ENCODE measurements at regions not wholly inside any gene's neighbourhood (a gene's known extent, or its start where the extent isn't known, plus 50 kb on each side); places are given as distances from the start of the nearest gene placed in this dataset.

DNA sequence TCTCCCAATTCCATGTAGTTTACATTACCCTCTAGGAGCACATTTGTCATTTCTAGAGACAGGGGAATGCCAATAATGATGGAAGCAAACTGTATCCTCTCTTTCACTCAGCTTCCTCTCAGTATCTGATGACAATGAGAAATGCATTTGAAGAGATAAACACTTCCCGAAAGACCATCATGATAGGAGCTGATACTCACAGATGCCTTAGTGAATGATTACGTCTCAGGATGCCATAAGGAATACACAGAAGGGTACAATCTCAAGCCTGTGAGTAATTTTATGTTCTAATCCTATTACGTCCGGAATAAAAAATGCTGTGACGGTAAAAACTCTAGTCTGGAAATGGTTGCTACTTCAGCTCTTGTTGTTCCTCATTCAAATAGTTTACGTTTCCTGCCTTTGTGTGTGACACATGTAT, 663.8 kb upstream of the MIR17HG start:
- TF ChIP-seq POLR2AphosphoS5 (IDR thresholded peaks at IDR 0.05; ENCODE audit: low read depth, low read length) (no peak), CTCF (IDR thresholded peaks at IDR 0.05 in 2 of 3, conservative IDR thresholded peaks at IDR 0.05 in 1 of 3; ENCODE audit: borderline replicate concordance in 1 of 3, insufficient read depth in 1 of 3, low read depth in 2 of 3, low read length in 2 of 3) (no peak), EZH2 (IDR thresholded peaks at IDR 0.05) (no peak), POLR2A (IDR thresholded peaks at IDR 0.05; ENCODE audit: borderline replicate concordance, extremely low read depth, insufficient read depth, insufficient read length) (no peak), ZFX (IDR thresholded peaks at IDR 0.05) (no peak), ZNF274 (IDR thresholded peaks at IDR 0.05; ENCODE audit: low read depth, low read length) (no peak)
- TF ChIP-seq, protein P1, sequence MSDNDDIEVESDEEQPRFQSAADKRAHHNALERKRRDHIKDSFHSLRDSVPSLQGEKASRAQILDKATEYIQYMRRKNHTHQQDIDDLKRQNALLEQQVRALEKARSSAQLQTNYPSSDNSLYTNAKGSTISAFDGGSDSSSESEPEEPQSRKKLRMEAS (IDR thresholded peaks at IDR 0.05), result no peak

Data from HCT116 (cell line).